Erythroblast (primary cell): ENCODE measurements at regions not wholly inside any gene's neighbourhood (a gene's known extent, or its start where the extent isn't known, plus 50 kb on each side); places are given as distances from the start of the nearest gene placed in this dataset.

ENCODE experiments used
- GATA1 ChIP-seq: IDR thresholded peaks from 2 replicates; pipeline ENCODE4 v1.6.1; 2011; ENCODE audit warnings: low read depth, mild to moderate bottlenecking, control low read depth, low read length, moderate library complexity
- POLR2A ChIP-seq: IDR thresholded peaks from 2 replicates; pipeline ENCODE4 v1.6.1; 2011; ENCODE audit warnings: mild to moderate bottlenecking, low read length

- TF ChIP-seq POLR2A, result no peak
- no peak for TF ChIP-seq GATA1
Observed at GRCh38 chr16:65181071-65181561, 59.3 kb upstream of the CDH11 start.
